RWPE2 (cell line): ENCODE measurements at regions not wholly inside any gene's neighbourhood (a gene's known extent, or its start where the extent isn't known, plus 50 kb on each side); places are given as distances from the start of the nearest gene placed in this dataset.
"Not testable (repeated sequence)": the region's sequence is repeated elsewhere in the genome, so short reads cannot be mapped to it uniquely, and the experiment has no call there.

ENCODE experiments used
- ATAC-seq: fragments of 200-7000 bp; cut with Tn5 transposase; 3 replicates; pipeline ENCODE4 v1.9.1; 2021; ENCODE audit warnings: low read depth
- DNase-seq: peaks from one replicate; pipeline ENCODE4 v3.0.0-alpha.2; 2020; ENCODE audit warnings: low spot score
- H3K27ac ChIP-seq: fragments of 450-650 bp; 2 replicates; pipeline ENCODE4 v1.5.1; 2017; ENCODE audit warnings: mild to moderate bottlenecking; ENCODE audit not compliant: poor library complexity, severe bottlenecking
- H3K27me3 ChIP-seq: fragments of 250-450 bp; sonication (Bioruptor Pico); 2 replicates; pipeline ENCODE4 v1.5.1; 2021; ENCODE audit warnings: mild to moderate bottlenecking, moderate library complexity; ENCODE audit not compliant: insufficient read depth, poor library complexity, severe bottlenecking
- H3K36me3 ChIP-seq: fragments of 250-450 bp; sonication (Bioruptor Pico); 2 replicates; pipeline ENCODE4 v1.5.1; 2020; ENCODE audit warnings: low read depth, mild to moderate bottlenecking, moderate library complexity
- H3K4me1 ChIP-seq: fragments of 250-450 bp; sonication (Bioruptor Pico); 2 replicates; pipeline ENCODE4 v1.5.1; 2021; ENCODE audit warnings: mild to moderate bottlenecking, moderate library complexity; ENCODE audit not compliant: insufficient read depth, poor library complexity, severe bottlenecking
- H3K4me3 ChIP-seq: fragments of 250-450 bp; sonication (Bioruptor Pico); 2 replicates; pipeline ENCODE4 v1.5.1; 2021; ENCODE audit warnings: mild to moderate bottlenecking, moderate library complexity; ENCODE audit not compliant: severe bottlenecking
- H3K9me3 ChIP-seq: fragments of 250-450 bp; sonication (Bioruptor Pico); 2 replicates; pipeline ENCODE4 v1.5.1; 2021; ENCODE audit warnings: mild to moderate bottlenecking, moderate library complexity; ENCODE audit not compliant: severe bottlenecking

GRCh38 chr5:70307064-70307463 lies 108.1 kb upstream of the GTF2H2C_2 start:
- not testable (repeated sequence) for H3K9me3 ChIP-seq, H3K4me1 ChIP-seq, ATAC-seq, H3K27ac ChIP-seq, H3K4me3 ChIP-seq, H3K27me3 ChIP-seq, H3K36me3 ChIP-seq
- peak; percentile 7 for DNase-seq
